Lower leg skin (tissue), 3 donors: ENCODE measurements at regions not wholly inside any gene's neighbourhood (a gene's known extent, or its start where the extent isn't known, plus 50 kb on each side); places are given as distances from the start of the nearest gene placed in this dataset.
"Not testable (repeated sequence)": the region's sequence is repeated elsewhere in the genome, so short reads cannot be mapped to it uniquely, and the experiment has no call there.

ENCODE experiments used
- DNase-seq, 2 donors: peaks; one replicate each; pipeline ENCODE4 v3.0.0-alpha.2; 2019; ENCODE audit warnings: low spot score in 2 of 2
- H3K4me3 ChIP-seq: fragments of 200-600 bp; sonication (generic); 2 replicates; pipeline ENCODE4 v1.5.1; 2017; ENCODE audit warnings: mild to moderate bottlenecking, low read depth; ENCODE audit not compliant: poor library complexity, severe bottlenecking
- WGBS, 2 donors: methylation state at CpG; one replicate each; pipeline ENCODE4 v1.1.5; 2018; 5-methylcytosine and 5-hydroxymethylcytosine counted together
- intact Hi-C: fragments of 100-400 bp; cut with DNase I; formaldehyde crosslinking; loops from one replicate; pipeline ENCODE4 v1.15.0; 2023; ENCODE audit warnings: low total_unique reads

DNA sequence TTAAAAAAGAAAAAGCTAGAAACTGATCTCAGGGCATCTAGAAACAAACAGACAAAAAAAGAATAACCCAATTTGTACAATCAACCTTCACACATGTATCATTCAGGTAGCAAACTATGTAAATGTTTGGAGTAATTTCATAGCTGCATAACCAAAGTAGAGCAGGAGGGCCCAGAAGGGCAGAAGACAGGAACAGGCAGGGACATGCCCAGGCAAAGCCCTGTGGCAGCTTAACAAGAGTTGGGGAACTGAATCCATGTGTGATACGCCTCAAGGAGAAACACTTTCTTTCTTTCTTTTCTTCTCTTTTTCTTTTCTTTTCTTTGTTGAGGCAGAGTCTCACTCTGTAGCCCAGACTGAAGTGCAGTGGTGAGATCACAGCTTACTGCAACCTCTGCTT is 390.4 kb upstream of the ANKRD20A1 start:
- DNase-seq, intact Hi-C loops, H3K4me3 ChIP-seq: not testable (repeated sequence)
- WGBS, 2 donors = no CpG with 5 or more reads among the region's 1 CpG

DNA sequence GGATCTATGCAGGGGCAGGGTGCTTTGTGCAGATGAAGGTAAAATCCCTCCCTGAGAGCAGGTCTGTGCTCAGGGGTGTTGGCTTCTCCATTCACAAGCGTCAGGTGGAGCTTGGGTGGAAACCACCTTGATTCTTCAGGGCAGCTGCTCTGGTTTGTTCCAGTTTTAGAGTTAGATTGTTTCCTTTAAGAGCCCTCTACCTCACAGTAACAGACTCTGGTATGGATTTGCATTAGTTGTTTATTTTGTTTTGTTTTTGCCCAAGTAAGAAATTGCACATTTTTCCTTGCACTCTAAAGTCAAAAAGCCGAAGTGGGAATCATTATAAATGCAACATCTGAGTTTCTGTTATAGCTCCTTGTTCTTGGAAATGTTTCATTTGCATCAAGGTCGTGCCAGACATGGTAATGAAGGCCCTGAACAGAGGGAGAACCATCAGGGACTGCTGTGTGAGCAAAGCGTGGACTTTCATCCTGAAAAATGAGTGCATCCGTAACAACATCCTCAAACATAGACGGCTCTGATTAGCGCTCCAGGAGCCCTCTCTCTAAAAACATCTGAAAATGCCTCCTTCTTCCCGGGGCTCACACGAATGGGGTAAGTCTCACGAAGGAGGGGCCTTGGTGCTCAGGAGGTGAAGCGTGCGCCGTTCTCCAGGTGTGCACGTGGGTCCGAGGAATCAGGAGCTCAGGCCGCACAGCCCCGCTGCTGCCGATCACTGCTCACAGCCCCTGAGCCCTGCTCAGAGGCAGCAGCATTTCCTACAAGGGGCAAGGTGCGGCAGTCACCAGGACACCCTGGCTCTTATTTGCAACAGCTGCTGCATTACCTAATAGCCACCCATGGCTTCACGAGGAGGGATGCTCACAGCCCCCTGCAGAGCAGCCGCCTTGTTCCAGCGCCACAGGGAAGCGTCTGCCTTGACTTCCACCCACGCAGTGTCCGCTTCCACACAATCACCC is 396.7 kb upstream of the ANKRD20A1 start:
- intact Hi-C loops, H3K4me3 ChIP-seq, DNase-seq: not testable (repeated sequence)
- no CpG with 5 or more reads among the region's 25 CpGs for WGBS, 2 donors

DNA sequence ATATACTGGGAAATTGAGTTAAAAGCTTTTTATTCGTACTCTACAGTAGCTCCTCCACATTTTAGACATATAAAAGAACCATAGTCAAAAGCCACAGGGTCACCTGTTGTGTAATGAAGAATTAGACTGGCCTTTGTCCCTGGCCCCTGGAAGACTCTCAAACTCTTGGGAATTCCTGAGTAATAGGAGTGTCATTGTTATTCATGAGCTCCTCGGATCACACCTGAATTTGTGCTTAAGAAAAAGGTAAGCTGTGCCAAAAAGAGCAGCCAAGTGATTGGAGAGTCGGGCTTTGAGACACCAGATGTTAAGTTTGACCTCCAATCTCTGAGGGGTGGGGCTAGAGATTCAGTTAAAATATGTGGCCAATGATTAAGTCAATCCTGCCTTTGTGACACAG is 405.8 kb upstream of the ANKRD20A1 start:
- H3K4me3 ChIP-seq, DNase-seq, intact Hi-C loops: not testable (repeated sequence)
- WGBS, 2 donors = no CpG with 5 or more reads among the region's 3 CpGs

DNA sequence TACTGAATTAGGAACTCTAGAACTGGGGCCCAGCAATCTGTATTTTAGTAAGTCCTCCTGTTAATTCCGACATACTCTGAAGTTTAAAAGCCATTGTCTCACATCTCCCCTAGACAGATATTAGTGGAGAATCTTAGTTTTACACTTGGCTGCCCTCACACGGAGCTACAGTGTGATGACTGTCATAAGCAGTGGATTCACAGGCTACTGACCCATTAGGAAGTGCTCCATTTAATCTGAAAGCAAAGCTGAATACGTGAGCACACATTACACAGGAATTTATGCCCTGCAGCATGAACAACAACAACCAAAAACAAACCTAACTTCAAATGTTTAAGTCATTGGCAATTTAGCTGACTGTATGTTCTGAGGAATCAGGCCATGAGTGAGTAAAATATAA is 416.4 kb upstream of the ANKRD20A1 start:
- no CpG with 5 or more reads among the region's 3 CpGs for WGBS, 2 donors
- intact Hi-C loops, DNase-seq, H3K4me3 ChIP-seq: not testable (repeated sequence)

DNA sequence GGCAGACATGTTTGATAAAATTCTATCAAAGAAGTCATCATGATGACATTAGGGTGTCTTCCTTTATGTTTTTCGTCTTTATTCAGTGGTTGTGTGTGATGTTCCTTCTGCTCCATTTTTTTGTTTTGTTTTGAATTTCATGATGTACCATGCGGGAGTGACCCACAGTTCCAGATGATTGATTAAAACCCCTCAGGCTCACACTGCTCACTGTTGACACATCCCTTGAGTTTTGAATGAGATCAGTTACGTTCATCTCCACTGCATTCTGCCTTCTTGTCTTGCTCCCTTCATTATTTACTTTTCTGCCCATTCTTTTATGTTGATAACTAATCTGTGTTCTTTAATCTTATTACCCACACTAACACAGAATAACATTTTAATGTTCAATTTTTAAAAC is 421.7 kb upstream of the ANKRD20A1 start:
- H3K4me3 ChIP-seq, intact Hi-C loops, DNase-seq: not testable (repeated sequence)
- 86 to 89% methylated on average over 1 of the region's 3 CpGs for WGBS, 2 donors

DNA sequence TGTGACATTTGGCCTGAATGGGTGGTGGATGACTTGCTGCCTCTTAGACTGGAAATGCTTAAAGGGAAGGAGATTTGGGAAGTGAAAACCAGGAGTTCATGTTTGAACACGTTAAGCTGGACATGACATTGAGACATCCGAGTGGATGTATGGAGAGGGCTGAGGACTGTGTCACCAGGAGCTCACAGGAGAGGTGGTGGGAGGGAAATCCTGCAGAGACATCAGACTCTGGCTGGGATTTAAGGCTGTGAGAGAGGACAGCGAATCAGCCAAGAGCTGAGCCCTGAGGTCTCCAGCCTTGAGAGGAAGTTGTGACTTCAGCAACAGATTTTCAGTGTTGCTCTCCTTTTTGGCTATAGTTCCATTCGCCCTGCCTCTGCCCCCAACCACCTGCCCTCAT is 432.5 kb upstream of the SPATA31A3 start:
- H3K4me3 ChIP-seq, DNase-seq, intact Hi-C loops: not testable (repeated sequence)
- WGBS, 2 donors = no CpG with 5 or more reads among the region's 4 CpGs

DNA sequence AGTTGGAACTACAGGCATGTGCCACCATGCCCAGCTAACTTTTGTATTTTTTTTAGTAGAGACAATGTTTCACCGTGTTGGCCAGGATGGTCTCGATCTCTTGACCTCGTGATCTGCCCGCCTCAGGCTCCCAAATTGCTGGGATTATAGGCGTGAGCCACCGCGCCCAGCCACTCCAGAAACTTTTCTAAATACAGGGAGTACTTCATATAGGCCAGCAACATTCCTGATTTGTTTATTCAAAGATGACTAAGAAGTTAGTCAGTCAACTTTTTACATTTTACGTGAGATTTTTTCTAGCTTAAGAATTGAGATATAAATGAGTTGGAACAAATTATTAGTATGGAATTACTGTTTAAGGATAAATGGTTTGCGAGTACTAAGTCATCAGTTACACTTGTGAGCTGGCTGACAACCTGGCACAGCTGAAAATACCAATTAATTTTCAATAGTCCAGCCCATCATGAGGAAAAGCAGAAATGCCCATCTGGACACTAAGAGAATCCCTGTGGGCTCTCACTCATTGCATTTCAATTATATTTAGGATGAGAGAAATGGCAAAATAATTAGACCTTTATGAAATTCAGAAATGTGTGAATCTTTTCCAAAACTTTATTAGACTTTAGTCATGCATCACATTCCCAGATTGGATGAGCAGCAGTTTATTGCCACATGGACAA is 430.8 kb upstream of the SPATA31A3 start:
- H3K4me3 ChIP-seq, intact Hi-C loops, DNase-seq: not testable (repeated sequence)
- WGBS, 2 donors = 50% methylated on average over 1 of the region's 9 CpGs

DNA sequence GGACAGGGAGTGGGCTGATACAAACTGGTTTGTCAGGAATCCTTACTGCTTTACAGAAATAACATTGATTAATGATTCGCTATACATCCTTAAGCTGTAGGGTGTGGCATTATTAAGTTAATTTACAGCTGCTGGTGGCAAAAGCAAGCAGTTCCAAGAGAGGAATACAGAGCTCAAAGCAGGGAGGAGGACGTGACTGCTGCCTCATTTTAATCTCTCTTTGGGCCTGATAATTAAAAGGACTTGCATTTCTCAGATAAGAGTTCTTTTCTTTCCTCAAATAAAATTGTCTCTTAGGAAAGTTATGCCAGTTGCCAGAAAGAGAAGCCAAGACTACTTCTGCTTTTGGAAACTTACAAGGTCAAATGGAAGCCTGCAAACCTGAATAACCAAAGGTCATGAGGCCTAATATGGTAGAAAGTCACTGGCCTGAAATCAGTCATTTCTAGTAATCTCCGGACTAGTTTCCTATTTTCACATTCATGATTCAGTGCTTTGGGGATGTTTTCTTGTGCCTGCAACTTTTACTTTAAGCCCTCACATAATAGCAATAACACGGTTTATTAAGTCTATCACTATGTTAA is 426.2 kb upstream of the SPATA31A3 start:
- H3K4me3 ChIP-seq, intact Hi-C loops, DNase-seq: not testable (repeated sequence)
- no CpG with 5 or more reads among the region's 4 CpGs for WGBS, 2 donors

DNA sequence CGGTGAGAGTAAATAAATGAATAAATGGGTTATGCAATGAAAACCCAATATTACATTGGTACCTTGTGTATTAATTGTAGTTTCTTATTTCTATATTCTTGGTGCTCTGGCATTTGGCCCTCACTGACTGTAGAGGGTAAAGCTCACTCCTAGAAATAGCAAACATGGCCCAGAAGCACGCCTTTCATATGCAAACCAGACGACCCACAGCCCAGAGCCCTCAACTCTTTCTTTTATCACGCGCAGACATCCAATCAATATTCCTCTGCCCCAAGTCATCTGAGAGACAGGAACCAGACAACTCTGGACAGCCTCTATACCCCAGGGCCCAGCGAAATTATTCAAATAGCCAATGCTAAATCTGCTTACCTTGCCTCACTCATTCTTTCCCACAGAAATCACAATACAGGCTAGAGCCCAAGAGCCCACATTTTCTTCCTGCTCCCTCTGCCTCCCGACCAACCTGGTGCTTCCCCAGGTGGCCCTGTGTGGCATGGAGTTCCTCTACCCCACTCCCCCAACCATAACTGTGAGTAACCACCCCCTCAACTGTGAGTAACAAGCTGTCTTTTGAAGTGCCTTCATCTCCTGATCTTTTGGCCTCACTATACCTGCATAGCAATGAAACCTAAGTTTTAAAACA is 425.1 kb upstream of the SPATA31A3 start:
- H3K4me3 ChIP-seq, DNase-seq, intact Hi-C loops: not testable (repeated sequence)
- 100% methylated on average over 1 of the region's 7 CpGs for WGBS, 2 donors

DNA sequence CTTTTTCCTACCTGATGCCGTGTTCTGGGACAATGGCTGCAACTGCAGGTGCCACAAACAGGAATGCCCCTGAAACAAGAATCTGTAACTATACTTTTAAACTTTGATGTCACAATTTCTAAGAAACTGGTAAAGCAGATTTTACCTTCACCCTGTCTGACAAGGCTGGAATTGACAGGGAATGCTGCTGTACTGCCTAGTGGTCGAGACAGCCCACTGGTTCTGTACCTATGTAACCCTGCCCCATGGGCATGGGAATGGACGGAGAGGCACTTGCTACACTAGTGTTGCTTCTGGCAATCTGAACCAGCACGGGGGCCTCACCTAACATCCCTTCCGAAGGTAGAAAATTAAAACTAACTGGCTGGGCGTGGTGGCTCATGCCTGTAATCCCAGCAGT is 424.3 kb upstream of the SPATA31A3 start:
- H3K4me3 ChIP-seq = not testable (repeated sequence)
- DNase-seq = peak in 1 of 2 donors; percentile 48
- 71 to 79% methylated on average over 2 to 4 of the region's 6 CpGs for WGBS, 2 donors

DNA sequence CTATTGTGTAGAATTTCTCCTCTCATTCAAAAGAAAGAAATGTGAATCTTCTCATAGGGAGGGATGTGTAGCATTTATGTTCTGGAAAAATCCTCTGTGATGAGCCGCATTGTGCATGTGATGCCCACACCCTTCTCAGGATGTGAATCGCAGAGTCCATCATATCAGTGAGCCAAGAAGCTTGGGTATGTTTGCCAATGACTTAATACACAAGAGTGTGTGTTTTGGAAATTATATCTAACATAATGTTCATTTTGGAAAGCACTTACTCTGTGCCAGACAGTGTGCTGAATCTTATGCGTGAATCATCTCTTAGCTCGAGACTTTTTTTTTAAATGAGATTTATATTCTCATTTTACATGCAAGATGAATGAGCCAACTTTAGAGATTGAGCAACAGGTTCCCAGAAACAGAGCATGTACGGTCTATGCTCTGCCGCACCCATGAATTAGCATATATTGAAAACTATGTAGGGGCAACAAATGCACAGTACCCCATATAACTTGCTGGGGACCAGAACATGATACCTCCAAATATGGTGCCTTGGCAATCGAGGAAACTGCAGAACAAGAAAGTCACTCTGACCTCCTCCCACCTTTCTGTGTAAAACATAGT is 418.4 kb upstream of the SPATA31A3 start:
- H3K4me3 ChIP-seq, intact Hi-C loops: not testable (repeated sequence)
- DNase-seq = peak in 1 of 2 donors; percentile 45
- 26 to 40% methylated on average over 3 to 4 of the region's 7 CpGs for WGBS, 2 donors

More for the DNA sequence above, 424.3 kb upstream of the SPATA31A3 start:
- intact Hi-C loops = not testable (repeated sequence)

DNA sequence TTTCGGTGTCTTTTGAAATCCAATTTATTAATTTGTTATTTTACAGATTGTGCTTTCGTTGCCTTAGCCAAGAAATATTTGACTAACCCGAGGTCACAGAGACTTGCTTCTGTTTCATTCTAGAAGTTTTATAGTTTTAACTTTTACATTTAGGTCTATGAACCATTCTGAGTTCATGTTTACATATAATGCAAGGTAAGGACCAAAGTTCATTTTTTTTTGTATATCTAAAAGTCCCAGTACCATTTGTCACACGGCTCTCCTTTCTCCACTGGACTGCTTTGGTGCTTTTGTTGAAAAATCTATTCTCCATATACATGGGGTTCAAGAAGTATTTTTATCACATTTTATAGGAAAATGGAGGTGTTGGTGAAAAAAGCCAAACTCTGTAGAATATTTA is 411.4 kb upstream of the SPATA31A3 start:
- intact Hi-C loops, H3K4me3 ChIP-seq: not testable (repeated sequence)
- WGBS, 2 donors = no CpG with 5 or more reads among the region's 4 CpGs

DNA sequence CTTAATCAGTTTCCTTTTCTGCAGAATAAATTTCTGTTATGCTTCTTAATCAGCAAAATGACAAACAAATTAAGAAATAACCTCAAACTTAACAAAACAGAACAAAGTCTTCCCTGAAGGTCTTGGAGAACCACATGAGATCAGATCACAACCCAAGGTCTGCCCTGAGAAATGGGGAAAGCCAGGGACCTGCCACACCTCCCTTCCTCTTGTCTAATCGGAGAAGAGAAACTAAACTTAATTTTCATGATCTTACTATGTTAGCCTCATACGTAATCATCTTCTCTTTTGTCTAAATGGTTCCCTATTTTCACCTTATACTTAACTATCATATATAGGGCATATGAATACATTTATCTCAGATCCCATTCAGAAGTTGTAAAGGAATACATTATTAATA is 405.4 kb upstream of the SPATA31A3 start:
- H3K4me3 ChIP-seq, intact Hi-C loops, DNase-seq: not testable (repeated sequence)
- WGBS, 2 donors = 50 to 51% methylated on average over 1 to 2 of the region's 2 CpGs

More for the DNA sequence above, 411.4 kb upstream of the SPATA31A3 start:
- not testable (repeated sequence) for DNase-seq

DNA sequence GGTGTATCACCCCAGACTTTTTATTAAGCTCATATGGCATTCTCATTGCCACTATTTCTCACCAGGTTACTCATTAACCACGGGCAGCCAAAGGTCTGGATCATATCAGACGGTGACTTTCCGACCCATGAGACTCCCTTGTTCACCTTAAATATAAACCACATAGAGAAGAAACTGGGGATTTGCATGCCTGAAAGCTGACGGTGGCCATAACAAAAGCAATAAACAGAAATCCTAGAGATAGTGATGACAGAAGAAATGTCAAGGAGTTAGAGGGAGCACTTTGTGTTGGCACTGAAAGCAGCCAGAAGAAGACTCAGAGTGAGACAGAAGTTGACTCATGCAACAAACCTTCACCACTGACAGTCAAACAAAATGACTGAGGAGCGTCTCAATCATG is 402.4 kb upstream of the SPATA31A3 start:
- intact Hi-C loops, H3K4me3 ChIP-seq, DNase-seq: not testable (repeated sequence)
- no CpG with 5 or more reads among the region's 5 CpGs for WGBS, 2 donors
